ENCODE measurements at regions not wholly inside any gene's neighbourhood (a gene's known extent, or its start where the extent isn't known, plus 50 kb on each side); places are given as distances from the start of the nearest gene placed in this dataset.

DNA sequence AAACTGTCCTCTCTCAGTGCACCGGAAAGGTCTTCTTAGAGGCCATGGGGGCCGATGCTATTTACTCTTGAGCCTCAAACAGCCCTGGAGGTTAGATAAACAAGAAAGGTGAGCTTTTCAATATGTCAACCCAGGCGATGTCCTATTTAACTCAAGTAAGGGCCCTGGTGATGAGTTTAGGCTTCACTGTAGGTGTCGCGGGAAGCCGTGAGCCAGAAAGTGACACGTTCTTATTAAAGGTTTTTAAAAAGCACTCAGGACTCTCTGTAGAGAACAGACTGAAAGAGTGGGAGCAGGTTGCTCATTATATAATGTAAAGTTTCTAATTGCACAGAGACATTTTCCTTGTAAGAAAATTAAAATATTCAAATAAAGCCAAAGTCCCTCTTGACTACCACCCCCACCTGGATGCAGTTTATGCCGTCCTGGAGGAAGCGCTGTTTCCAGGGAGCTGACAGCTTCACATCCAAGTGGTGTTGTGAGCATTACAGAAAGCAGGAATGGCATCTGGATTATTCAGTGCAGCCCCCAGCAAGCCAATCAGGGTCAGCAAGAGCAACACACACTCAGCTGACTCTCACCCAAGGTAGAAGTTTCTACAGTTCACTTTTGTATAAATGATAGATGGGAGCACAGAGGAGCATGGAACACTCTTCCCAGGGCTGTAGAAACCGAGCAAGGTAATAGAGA, 280.3 kb downstream of the DRD1 start:
- Histone ChIP-seq H3K36me3 (no peaks in the 10 kb centered on the region), H3K9me3 (no peaks in the 10 kb centered on the region), H3K4me3 (no peak overlapping the region), H3K27me3 (no peaks in the 10 kb centered on the region), H3K4me1 (no peaks in the 10 kb centered on the region), H3K27ac (no peak overlapping the region)
- DNase-seq (ENCODE audit: low spot score) = no peak
- TF ChIP-seq, protein P1, sequence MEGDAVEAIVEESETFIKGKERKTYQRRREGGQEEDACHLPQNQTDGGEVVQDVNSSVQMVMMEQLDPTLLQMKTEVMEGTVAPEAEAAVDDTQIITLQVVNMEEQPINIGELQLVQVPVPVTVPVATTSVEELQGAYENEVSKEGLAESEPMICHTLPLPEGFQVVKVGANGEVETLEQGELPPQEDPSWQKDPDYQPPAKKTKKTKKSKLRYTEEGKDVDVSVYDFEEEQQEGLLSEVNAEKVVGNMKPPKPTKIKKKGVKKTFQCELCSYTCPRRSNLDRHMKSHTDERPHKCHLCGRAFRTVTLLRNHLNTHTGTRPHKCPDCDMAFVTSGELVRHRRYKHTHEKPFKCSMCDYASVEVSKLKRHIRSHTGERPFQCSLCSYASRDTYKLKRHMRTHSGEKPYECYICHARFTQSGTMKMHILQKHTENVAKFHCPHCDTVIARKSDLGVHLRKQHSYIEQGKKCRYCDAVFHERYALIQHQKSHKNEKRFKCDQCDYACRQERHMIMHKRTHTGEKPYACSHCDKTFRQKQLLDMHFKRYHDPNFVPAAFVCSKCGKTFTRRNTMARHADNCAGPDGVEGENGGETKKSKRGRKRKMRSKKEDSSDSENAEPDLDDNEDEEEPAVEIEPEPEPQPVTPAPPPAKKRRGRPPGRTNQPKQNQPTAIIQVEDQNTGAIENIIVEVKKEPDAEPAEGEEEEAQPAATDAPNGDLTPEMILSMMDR (IDR thresholded peaks at IDR 0.05) = no peak

DNA sequence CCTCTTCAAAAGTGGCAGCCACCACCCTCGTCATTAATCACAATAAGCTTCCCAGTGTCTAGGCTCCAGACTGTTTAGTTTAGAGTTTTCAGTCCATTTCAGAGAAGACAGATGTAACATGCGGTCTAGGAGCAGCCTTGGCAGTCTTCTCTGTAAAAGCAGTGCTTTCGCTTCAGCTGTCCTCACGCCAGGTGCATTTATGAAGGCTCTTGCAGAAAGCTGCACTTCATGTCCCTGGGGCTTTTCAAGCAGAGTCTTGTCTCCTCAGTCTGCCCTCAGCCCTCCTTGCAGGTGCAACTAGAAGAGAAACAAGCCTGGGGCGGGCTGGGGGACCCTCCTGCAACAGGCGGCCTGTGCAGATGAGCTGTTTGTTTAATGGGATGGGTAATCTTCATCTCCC, 281.9 kb downstream of the DRD1 start:
- no peak overlapping the region for H3K4me3 ChIP-seq
- H3K27ac ChIP-seq = no peak overlapping the region
- H3K4me1 ChIP-seq = no peaks in the 10 kb centered on the region
- no peaks in the 10 kb centered on the region for H3K36me3 ChIP-seq
- TF ChIP-seq, protein P1 (IDR thresholded peaks at IDR 0.05) = no peak
- no peak for DNase-seq (ENCODE audit: low spot score)
- H3K9me3 ChIP-seq = no peaks in the 10 kb centered on the region
- no peaks in the 10 kb centered on the region for H3K27me3 ChIP-seq

DNA sequence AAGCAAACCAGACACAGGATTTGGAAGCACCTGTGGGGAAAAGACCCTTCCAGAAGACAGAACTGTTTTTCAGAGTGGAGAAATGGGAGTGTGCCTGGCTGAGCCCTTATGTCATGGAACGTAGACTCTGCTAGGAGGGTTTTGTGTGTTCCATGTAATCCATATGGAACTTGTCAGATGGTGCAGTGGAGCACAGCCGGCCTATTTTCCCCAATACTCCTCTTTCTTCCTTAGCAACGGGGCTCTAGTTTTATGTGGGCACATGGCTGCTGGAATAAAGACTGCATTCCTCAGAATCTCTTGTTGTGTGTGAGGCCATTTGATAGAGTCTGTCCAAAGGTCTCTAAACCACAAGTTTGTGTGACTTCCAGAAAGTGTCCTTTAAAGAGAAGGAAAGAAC, 284.0 kb downstream of the DRD1 start:
- TF ChIP-seq, protein P1 (IDR thresholded peaks at IDR 0.05) = no peak
- Histone ChIP-seq H3K27me3 (no peaks in the 10 kb centered on the region), H3K27ac (no peak overlapping the region), H3K36me3 (no peaks in the 10 kb centered on the region), H3K4me3 (no peak overlapping the region), H3K4me1 (no peaks in the 10 kb centered on the region), H3K9me3 (no peaks in the 10 kb centered on the region)
- no peak for DNase-seq (ENCODE audit: low spot score)

DNA sequence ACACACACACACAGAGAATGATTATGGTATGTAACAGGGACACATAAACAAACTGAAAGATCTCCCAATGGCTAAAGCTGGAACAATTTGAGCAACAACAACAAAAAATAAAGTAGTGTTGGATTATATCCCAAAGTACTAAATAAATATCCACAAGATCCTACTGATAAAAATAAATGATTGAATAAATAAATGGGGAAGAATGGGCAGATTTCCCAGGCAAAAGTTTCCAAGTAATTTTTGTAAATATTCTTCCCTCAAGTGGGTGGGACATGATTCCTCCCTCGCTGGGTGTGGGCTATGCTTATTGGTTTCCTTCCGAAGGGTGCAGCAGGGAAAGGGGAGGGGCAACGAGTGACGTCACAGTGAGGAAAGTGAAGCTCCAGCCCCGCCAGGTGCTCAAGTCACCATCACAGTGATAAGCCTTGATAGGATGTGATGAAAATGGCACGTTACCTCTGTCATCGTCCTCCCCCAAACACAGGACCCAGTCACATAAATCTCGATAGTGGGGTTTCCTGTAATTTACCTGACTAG, 295.3 kb downstream of the DRD1 start:
- no peak overlapping the region for H3K27ac ChIP-seq
- no peak overlapping the region for H3K4me3 ChIP-seq
- H3K4me1 ChIP-seq = no peaks in the 10 kb centered on the region
- H3K27me3 ChIP-seq = no peaks in the 10 kb centered on the region
- H3K9me3 ChIP-seq = peaks cover 0 to 42% of the 10 kb centered on the region in 2 donors
- no peak for DNase-seq (ENCODE audit: low spot score)
- no peaks in the 10 kb centered on the region for H3K36me3 ChIP-seq
- TF ChIP-seq, protein P1 (IDR thresholded peaks at IDR 0.05) = no peak

DNA sequence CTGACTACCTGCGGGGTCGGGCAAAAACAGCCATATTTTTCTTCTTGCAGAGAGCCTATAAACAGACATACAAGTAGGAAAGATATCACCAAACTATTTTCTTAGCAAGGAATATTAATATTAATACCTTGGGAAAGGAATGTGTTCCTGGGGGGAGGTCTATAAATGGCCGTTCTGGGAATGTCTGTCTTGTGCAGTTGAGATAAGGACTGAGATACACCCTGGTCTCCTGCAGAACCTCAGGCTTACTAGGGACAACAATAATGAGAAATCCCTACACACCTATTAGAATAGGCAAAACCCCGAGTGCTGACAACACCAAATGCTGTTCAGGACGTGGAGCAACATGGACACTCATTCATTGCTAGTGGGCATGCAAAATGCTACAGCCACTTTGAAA, 297.2 kb downstream of the DRD1 start:
- H3K4me3 ChIP-seq = no peak overlapping the region
- peaks cover 0 to 45% of the 10 kb centered on the region in 2 donors for H3K9me3 ChIP-seq
- H3K27ac ChIP-seq = no peak overlapping the region
- H3K4me1 ChIP-seq = no peaks in the 10 kb centered on the region
- DNase-seq (ENCODE audit: low spot score) = no peak
- TF ChIP-seq, protein P1 (IDR thresholded peaks at IDR 0.05) = no peak
- H3K27me3 ChIP-seq = no peaks in the 10 kb centered on the region
- no peaks in the 10 kb centered on the region for H3K36me3 ChIP-seq

DNA sequence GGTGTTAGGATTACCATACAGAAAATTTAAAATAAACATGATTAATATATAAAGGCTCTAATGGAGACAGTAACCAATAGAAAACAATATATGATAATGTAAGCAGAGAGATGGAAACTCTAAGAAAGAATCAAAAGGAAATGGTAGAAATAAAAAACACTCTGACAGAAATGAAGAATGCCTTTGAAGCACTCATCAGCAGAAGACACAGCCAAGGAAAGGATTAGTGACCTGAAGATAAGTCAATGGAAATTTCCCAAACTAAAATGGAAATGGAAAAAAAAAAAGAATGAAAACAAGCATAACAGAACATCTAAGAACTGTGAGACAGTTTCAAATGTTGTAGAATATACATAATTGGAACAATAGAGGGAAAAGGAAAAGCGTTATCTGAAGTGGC, 302.6 kb downstream of the DRD1 start:
- TF ChIP-seq, protein P1 (IDR thresholded peaks at IDR 0.05) = no peak
- Histone ChIP-seq H3K4me1 (no peaks in the 10 kb centered on the region), H3K9me3 (peaks cover 0 to 46% of the 10 kb centered on the region in 2 donors), H3K36me3 (no peaks in the 10 kb centered on the region), H3K4me3 (no peak overlapping the region), H3K27ac (no peak overlapping the region), H3K27me3 (no peaks in the 10 kb centered on the region)
- no peak for DNase-seq (ENCODE audit: low spot score)
